ENCODE measurements at regions not wholly inside any gene's neighbourhood (a gene's known extent, or its start where the extent isn't known, plus 50 kb on each side); places are given as distances from the start of the nearest gene placed in this dataset.
"Not testable (repeated sequence)": the region's sequence is repeated elsewhere in the genome, so short reads cannot be mapped to it uniquely, and the experiment has no call there.

DNA sequence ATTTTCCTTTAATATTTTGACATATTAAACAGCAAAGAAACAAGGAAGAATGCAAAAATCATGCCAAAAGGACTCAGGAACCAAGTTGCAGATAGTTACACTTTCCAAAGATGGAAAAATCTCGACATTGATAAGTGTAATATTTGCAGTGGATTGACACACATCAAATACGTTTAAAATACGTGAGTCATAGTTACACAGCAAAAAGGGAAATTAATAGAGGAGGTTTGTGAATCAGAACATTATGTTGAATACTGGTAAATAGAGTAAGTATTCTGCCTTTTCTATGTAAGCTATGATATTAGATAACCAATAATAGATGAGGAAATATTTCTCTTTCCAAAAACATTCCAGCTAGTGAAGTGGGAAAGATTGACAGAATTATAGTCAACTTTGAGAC is 1761.3 kb upstream of the IGFBP7 start:
- DNase-seq (ENCODE audit: low read depth), result no peak

DNA sequence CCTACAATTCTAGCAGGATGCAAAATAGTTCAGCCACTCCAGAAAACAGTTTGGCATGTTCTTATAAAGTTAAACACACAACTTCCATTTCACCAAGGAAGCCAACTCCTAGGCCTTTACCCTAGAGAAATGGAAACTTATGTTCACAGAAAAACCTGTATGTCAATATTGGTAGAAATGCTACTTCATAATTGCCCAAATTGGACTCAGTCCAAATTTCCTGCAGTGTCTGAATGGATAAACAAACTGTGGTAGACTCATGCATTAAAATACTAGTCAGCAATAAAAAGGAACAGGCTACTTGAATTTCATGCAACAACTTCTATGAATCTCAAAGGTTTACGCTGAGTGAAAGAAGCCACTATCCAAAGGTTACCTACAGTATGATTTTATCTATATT is 1738.8 kb upstream of the IGFBP7 start:
- no peak for DNase-seq (ENCODE audit: low read depth)

GRCh38 chr4:58843455-58843854 is 1733.3 kb upstream of the IGFBP7 start:
- no peak for DNase-seq (ENCODE audit: low read depth)

DNA sequence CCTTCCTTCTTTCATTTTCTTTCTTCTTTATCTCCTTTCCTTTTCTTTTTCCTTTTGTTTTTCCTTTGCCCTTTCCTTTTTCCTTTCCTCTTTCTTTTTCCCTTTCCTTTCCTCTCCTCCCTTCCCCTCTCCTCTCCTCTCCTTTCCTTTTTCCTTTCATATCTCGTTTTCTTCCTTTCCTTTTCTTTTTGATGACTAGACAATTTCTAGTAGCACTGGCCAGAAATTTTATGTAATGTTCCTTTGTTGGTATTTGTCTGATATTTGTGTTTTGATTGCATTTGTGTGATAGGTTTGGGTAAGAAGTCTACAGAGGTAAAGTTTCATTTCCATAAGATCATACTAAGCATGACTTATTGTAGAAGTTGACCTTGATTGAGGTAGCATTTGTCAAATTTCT is 1722.9 kb upstream of the IGFBP7 start:
- no peak for DNase-seq (ENCODE audit: low read depth)

DNA sequence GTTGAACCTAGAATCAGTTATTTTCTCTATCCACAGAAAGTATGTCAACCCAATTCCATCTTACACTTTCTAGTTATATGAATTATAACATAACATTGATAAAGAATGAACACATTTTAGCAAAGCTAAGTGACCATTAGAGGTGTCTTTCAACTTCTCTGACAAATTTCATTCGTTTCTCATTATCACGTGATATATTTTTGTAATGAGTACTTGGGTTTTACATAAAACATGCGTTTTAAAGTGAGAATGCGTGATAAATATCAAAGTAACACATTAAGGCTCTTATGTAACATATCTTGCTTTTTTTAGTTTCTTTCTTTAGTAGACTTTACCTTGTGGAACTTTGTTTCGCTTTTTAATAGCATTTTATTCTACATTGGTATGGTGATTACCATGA is 1715.1 kb upstream of the IGFBP7 start:
- DNase-seq (ENCODE audit: low read depth), result no peak

DNA sequence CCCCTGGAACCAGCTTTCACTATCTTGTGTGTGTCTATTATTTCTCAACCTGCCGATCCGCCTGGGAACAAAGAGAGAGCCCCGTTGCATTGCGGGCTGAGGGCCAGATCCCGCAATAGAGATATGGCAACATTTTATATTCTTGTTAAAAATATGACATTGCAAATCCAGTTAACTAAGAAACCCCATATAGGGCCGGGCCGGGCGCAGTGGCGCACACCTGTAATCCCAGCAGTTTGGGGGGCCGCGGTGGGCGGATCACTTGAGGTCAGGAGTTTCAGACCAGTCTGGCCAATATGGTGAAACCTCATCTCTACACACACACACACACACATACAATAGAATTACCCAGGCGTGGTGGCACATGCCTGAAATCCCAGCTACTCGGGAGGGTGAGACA is 1708.4 kb upstream of the IGFBP7 start:
- not testable (repeated sequence) for DNase-seq (ENCODE audit: low read depth)

DNA sequence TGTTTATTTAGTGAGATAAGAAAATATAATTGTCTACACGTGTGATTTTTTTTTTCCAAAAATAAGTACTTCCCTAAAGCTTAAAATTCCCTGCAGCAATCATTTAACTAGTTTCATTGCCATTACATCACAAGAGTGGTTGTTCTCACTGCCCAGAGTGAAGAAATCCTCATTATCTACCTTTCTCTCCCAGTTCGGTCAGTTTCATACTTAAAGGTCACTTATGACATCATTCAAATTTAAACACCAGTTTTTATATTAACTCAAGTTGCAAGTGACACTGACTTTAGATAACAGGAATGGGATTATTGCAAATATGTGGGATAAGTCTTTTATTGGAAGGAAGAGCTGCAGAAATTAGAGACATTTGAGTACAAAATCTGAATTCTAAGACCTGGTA is 1699.8 kb upstream of the IGFBP7 start:
- no peak for DNase-seq (ENCODE audit: low read depth)

DNA sequence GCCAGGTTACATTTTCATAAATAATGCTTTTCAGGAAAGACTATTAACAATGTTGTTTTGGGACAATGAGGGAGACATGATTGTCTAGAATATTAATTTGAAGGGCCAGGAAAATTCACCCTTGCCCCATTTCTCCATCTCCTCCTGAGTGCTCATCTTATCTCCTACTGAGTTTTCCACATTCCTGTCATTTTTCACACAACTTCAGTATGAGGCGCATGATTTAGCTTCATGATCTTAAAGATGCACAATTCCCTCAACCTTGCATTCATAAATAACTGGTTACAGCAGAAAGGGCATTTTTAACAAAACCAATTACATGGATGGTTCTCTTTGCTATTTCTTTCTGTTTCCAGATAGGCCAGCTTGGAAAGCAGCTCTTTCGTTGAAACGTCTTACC is 1699.2 kb upstream of the IGFBP7 start:
- DNase-seq (ENCODE audit: low read depth), result no peak

DNA sequence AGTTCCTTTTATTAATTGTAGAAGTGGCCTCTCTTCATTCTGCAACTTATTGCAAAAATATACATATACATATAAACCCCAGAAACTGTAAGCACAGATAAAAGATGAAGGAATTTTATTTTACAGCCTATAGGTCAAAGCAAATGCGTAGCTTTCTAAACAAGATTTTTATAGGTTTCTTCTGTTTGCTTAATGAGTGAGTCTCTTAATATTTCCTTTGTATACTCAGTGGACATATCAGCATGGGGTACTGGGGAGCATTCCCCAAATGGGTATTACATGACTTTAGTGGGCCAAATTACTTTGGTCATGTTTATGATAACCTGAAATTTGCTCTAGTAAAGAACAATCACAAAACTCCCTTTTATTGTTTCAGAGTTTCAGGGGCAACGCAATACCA is 1698.6 kb upstream of the IGFBP7 start:
- no peak for DNase-seq (ENCODE audit: low read depth)

DNA sequence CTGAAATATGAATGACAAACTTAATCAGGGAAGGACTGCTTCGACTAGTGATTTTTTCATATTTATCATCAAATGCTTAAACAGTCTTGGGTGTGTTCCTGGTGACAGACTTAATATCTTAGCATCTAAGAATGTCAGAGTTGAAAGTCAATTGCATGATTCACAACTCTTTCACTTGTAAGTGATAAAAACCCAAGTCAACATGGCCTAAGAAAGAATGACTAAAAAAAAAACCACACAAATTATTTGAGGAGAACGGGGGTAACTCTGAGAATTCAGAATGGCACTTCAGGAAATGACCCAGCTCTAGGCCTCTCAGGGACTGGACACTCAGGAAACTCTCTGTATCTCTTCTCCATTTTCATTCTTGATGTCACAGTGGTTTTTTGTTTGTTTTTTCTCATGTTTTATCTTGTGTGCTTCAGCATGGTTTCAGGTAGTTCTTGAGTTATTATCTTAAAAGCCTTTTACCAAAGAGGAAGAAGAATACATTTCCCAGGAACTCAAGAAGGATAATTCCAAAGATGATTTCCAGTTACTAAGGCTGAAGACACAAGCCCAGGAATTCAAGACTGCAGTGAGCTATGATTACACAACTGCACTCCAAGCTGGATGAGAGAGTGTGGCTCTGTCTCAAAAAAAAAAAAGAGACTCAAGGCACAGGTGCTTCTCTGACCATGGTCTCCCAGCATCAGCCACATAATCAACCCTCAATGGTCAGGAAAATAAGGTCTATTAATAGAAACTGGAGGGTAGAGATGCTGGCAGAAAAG is 1697.8 kb upstream of the IGFBP7 start:
- no peak for DNase-seq (ENCODE audit: low read depth)

- no peak for DNase-seq (ENCODE audit: low read depth)
Observed at GRCh38 chr4:58776627-58777026, 1666.4 kb upstream of the IGFBP7 start.

DNA sequence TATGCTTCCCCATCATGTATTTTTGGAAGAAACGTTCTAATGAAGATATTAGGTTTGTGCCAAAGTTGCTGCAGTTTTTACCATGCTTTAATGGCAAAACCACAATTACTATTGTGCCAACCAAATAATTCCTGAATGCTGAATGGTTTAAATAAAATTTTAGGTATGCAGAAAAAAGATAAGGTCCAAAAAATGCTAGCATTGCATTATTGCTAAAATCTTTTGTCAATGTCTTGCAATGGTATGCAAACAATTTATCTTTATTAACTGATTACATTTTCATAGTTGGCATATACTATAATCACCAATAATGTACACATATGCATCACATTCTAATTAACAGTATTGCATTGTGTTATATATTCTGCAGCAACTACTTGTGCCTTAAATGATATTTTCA is 1657.4 kb upstream of the IGFBP7 start:
- no peak for DNase-seq (ENCODE audit: low read depth)

DNA sequence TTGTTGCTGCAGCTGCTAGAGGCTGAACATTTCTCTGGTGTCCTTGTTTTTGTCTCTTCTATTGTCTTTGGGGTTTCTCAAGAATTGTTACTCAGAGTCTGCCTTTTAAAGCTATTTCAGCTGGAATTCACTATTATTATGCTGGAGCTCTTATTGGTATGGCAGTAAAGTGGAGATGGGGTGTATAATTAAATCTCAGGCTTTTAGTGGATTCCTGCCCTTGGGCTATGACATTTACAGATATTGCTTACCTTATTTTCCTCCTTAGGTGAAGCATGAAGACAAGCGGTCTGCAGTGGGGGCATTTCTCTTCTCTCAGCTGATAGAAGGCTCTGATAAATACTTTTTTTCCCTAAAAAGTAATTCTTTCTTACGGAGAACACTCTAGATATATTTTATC is 1656.6 kb upstream of the IGFBP7 start:
- no peak for DNase-seq (ENCODE audit: low read depth)

GRCh38 chr4:58761563-58761962 is 1651.4 kb upstream of the IGFBP7 start:
- no peak for DNase-seq (ENCODE audit: low read depth)

DNA sequence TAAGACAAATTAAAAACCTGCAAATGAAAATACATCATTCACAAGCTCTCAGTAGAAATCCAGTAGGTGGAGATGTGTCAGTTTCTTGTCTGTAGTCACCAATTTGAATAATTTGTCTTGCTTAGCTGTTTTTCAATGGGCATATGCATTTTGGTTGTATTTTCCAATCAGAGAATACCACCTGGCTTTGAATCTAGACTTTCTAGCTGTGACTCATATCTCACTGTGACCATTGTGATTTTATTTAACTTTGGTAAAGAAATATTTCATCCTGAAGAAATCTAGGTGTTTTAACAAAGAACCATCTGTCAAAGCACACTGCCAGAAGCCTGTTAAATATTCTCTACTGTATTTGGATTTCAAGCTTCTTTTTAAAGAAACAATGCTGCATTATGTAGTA is 1650.6 kb upstream of the IGFBP7 start:
- no peak for DNase-seq (ENCODE audit: low read depth)

GRCh38 chr4:58760100-58760499 is 1649.9 kb upstream of the IGFBP7 start:
- DNase-seq (ENCODE audit: low read depth), result no peak

- DNase-seq (ENCODE audit: low read depth), result no peak
Observed at GRCh38 chr4:58749206-58749605, 1639.0 kb upstream of the IGFBP7 start.

DNA sequence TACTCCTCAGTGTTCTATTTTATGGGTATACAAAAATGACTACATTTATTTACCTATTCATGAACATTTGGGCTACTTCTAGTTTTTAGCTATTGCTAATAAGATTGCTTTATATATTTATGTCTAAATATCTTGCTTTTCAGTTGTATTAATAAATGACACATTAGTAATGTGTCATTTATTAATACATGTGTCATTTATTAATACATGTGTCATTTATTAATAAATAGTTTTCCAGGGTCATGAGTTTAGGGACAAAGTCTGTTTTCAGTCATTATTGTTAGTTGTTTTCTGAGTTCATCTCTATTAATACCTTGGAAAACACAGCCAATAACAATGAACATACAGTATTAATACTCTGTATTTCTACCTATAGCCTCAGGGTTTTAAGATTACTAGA is 1630.7 kb upstream of the IGFBP7 start:
- DNase-seq (ENCODE audit: low read depth), result no peak

GRCh38 chr4:58739275-58739674 is 1629.1 kb upstream of the IGFBP7 start:
- no peak for DNase-seq (ENCODE audit: low read depth)

DNA sequence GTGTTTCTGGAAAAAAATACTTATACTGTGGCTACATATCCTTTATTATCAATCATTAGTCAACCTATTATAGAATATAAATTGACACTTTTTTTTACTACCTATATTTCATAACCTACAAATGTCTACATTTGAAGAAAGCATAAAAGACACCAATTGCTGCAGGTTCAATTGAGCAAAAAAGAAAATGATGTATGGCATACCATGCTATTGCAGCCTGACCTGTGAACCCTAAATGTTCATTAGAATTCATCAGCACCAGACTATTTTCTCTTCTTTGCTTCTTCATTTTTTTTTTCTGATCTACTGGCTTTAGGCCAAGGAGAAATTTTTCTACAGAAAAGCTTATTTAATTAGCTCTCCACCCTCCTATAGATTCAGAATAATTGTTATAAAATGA is 1628.2 kb upstream of the IGFBP7 start:
- no peak for DNase-seq (ENCODE audit: low read depth)

DNA sequence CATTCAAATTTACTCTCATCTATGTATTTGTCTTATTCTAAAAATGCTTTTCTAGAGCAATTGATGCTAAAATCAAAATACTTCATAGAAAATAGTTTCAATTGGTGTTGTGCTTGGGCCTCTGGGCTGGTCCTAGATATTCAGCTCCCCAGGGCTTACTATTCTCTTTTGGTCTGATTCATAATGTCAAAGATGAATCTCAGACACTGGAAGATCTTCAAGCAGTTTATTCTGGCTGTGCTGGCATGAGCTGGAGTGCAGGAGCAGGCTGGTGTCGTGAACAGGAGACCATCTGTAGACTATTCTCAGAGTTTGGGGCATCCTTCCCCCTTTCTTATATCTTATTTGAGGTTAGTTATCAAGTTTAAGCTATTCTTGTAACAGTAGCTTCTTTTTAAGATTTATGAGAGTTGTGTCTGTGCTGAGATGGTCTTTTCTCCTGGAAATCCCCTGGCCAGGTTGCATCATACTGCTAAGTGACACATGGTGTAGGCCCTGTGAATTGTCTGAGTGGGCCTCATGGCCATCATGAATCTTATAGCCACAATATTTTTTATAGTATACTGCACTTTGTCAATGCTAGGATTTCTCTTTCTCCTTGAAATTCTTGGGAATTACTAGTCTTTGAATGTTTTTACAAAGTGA is 1624.0 kb upstream of the IGFBP7 start:
- DNase-seq (ENCODE audit: low read depth), result no peak

DNA sequence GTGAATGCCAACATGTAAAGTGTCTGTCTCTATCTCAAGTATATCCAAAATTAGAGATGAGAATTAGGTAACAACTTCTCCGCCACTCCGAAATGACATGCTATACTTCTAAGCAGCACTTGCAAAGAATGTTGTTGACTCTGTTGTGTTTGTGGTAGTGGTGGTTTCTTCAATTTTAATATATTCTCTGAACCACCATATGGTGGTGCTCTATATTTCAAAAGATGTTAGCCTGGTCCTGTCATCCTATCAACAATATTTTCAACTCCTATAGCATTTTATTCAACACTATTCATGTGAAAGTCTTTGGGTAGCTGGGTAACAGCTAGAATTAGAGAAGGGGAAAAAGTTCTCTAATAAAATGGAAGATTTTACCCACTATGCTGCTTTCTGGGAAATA is 1622.8 kb upstream of the IGFBP7 start:
- no peak for DNase-seq (ENCODE audit: low read depth)

- no peak for DNase-seq (ENCODE audit: low read depth)
Observed at GRCh38 chr4:58723954-58724353, 1613.8 kb upstream of the IGFBP7 start.

DNA sequence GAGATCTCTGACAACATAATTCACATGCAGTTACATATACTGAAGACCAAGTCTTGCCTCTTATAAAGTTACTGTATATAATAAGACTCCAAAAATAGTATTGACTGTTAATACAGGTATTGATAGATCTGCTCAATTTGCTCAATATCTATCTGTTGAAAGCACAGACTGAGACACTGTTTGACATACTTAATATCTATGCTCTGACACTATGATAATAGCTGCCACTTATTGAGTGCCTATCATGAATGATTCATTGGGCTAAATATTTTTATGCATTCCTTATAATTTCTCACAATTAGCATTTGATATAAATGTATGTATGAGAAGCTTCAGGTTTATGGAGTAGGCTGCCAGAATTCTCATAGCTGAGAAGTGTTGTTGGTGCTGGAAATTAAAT is 1600.9 kb upstream of the IGFBP7 start:
- no peak for DNase-seq (ENCODE audit: low read depth)

All from stimulated activated CD4-positive, alpha-beta T cell treated with anti-CD3 and anti-CD28 coated beads, Interleukin-2, amount 100 ng/mL, for 4 hours (primary cell).